ENCODE measurements at regions not wholly inside any gene's neighbourhood (a gene's known extent, or its start where the extent isn't known, plus 50 kb on each side); places are given as distances from the start of the nearest gene placed in this dataset.
A peak's percentile ranks its signal among the peaks of the same experiment; 100 is the strongest.

GRCh38 chrX:45577361-45577760 lies 376.7 kb upstream of the DIPK2B start:
- Mint-ChIP-seq H3K4me1 (no peaks in the 10 kb centered on the region), H3K4me3 (no peak overlapping the region), H3K27me3 (ENCODE audit: insufficient read depth, low read depth) (no peaks in the 10 kb centered on the region), H3K9me3 (peaks cover 21% of the 10 kb centered on the region), H3K36me3 (no peaks in the 10 kb centered on the region), H3K27ac (no peak overlapping the region)
- H3K36me3 ChIP-seq = no peaks in the 10 kb centered on the region
- H3K4me3 ChIP-seq = no peak overlapping the region
- H3K27ac ChIP-seq = no peak overlapping the region
- no peak overlapping the region for H3K9ac ChIP-seq
- H4K20me1 ChIP-seq (ENCODE audit: low read depth) = no peaks in the 10 kb centered on the region
- no peak for TF ChIP-seq EZH2 (IDR thresholded peaks at IDR 0.05)
- TF ChIP-seq CTCF (IDR thresholded peaks at IDR 0.05) = no peak
- TF ChIP-seq EZH2phosphoT487 (IDR thresholded peaks at IDR 0.05) = no peak
- no peaks in the 10 kb centered on the region for H3F3A ChIP-seq (ENCODE audit: low read depth)
- H3K9me3 ChIP-seq (ENCODE audit: low read depth) = no peaks in the 10 kb centered on the region
- no peak overlapping the region for H2AFZ ChIP-seq (replicated peaks)
- no peak for DNase-seq (ENCODE audit: low spot score)
- no peak overlapping the region for H3K4me2 ChIP-seq
- no peaks in the 10 kb centered on the region for H3K79me2 ChIP-seq (ENCODE audit: low read depth)
- no peaks in the 10 kb centered on the region for H3K4me1 ChIP-seq
- no peaks in the 10 kb centered on the region for H3K27me3 ChIP-seq

- H3K4me2 ChIP-seq = no peak overlapping the region
- no peaks in the 10 kb centered on the region for H3K9me3 ChIP-seq (ENCODE audit: low read depth)
- H3K36me3 ChIP-seq = no peaks in the 10 kb centered on the region
- H3K4me1 ChIP-seq = no peaks in the 10 kb centered on the region
- Mint-ChIP-seq H3K4me1 (no peaks in the 10 kb centered on the region), H3K27me3 (ENCODE audit: insufficient read depth, low read depth) (no peaks in the 10 kb centered on the region), H3K4me3 (no peak overlapping the region), H3K27ac (no peak overlapping the region), H3K9me3 (no peaks in the 10 kb centered on the region), H3K36me3 (no peaks in the 10 kb centered on the region)
- H2AFZ ChIP-seq (replicated peaks) = no peak overlapping the region
- H4K20me1 ChIP-seq (ENCODE audit: low read depth) = no peaks in the 10 kb centered on the region
- no peak for TF ChIP-seq EZH2phosphoT487 (IDR thresholded peaks at IDR 0.05)
- no peak for TF ChIP-seq EZH2 (IDR thresholded peaks at IDR 0.05)
- no peak for TF ChIP-seq CTCF (IDR thresholded peaks at IDR 0.05)
- H3K79me2 ChIP-seq (ENCODE audit: low read depth) = no peaks in the 10 kb centered on the region
- H3K27me3 ChIP-seq = no peaks in the 10 kb centered on the region
- H3F3A ChIP-seq (ENCODE audit: low read depth) = no peaks in the 10 kb centered on the region
- no peak overlapping the region for H3K4me3 ChIP-seq
- no peak overlapping the region for H3K9ac ChIP-seq
- peak; percentile 28 for DNase-seq (ENCODE audit: low spot score)
- no peak overlapping the region for H3K27ac ChIP-seq
Measured at GRCh38 chrX:45571453-45571852, 370.8 kb upstream of the DIPK2B start.

- Mint-ChIP-seq H3K9me3 (peaks cover 2% of the 10 kb centered on the region), H3K27ac (no peak overlapping the region), H3K27me3 (ENCODE audit: insufficient read depth, low read depth) (no peaks in the 10 kb centered on the region), H3K4me1 (no peaks in the 10 kb centered on the region), H3K4me3 (no peak overlapping the region), H3K36me3 (no peaks in the 10 kb centered on the region)
- Histone ChIP-seq H3K79me2 (ENCODE audit: low read depth) (no peaks in the 10 kb centered on the region), H3K27me3 (no peaks in the 10 kb centered on the region), H3K4me2 (no peak overlapping the region), H4K20me1 (ENCODE audit: low read depth) (no peaks in the 10 kb centered on the region), H3K4me3 (no peak overlapping the region), H3K9ac (no peak overlapping the region), H3K9me3 (ENCODE audit: low read depth) (no peaks in the 10 kb centered on the region), H3K36me3 (no peaks in the 10 kb centered on the region), H3K27ac (no peak overlapping the region), H2AFZ (replicated peaks) (no peak overlapping the region), H3K4me1 (no peaks in the 10 kb centered on the region), H3F3A (ENCODE audit: low read depth) (no peaks in the 10 kb centered on the region)
- no peak for TF ChIP-seq EZH2 (IDR thresholded peaks at IDR 0.05)
- TF ChIP-seq CTCF (IDR thresholded peaks at IDR 0.05) = no peak
- no peak for TF ChIP-seq EZH2phosphoT487 (IDR thresholded peaks at IDR 0.05)
- DNase-seq (ENCODE audit: low spot score) = no peak
Measured at GRCh38 chrX:45566456-45566855, 365.8 kb upstream of the DIPK2B start.

- Histone ChIP-seq H3K27me3 (no peaks in the 10 kb centered on the region), H3K36me3 (no peaks in the 10 kb centered on the region), H3K9ac (no peak overlapping the region), H4K20me1 (ENCODE audit: low read depth) (no peaks in the 10 kb centered on the region), H2AFZ (replicated peaks) (no peak overlapping the region), H3K79me2 (ENCODE audit: low read depth) (no peaks in the 10 kb centered on the region), H3F3A (ENCODE audit: low read depth) (no peaks in the 10 kb centered on the region), H3K4me2 (no peak overlapping the region), H3K4me1 (no peaks in the 10 kb centered on the region), H3K4me3 (no peak overlapping the region), H3K27ac (no peak overlapping the region), H3K9me3 (ENCODE audit: low read depth) (no peaks in the 10 kb centered on the region)
- no peaks in the 10 kb centered on the region for H3K36me3 Mint-ChIP-seq
- H3K27ac Mint-ChIP-seq = no peak overlapping the region
- no peak overlapping the region for H3K4me3 Mint-ChIP-seq
- H3K27me3 Mint-ChIP-seq (ENCODE audit: insufficient read depth, low read depth) = no peaks in the 10 kb centered on the region
- H3K4me1 Mint-ChIP-seq = no peaks in the 10 kb centered on the region
- peaks cover 2% of the 10 kb centered on the region for H3K9me3 Mint-ChIP-seq
- TF ChIP-seq EZH2 (IDR thresholded peaks at IDR 0.05) (no peak), EZH2phosphoT487 (IDR thresholded peaks at IDR 0.05) (no peak), CTCF (IDR thresholded peaks at IDR 0.05) (no peak)
- no peak for DNase-seq (ENCODE audit: low spot score)
Measured at GRCh38 chrX:45557387-45557786, 356.7 kb upstream of the DIPK2B start.

All from neural progenitor cell (in vitro differentiated cells).